ENCODE measurements at regions not wholly inside any gene's neighbourhood (a gene's known extent, or its start where the extent isn't known, plus 50 kb on each side); places are given as distances from the start of the nearest gene placed in this dataset.

GRCh38 chrX:124954402-124954801, 365.3 kb upstream of the TEX13C start:
- ATAC-seq (ENCODE audit: low read depth), result no peak
- Histone ChIP-seq H3K36me3 (replicated peaks in 1 of 2; ENCODE audit: control extremely low read depth in 1 of 2, control insufficient read depth in 1 of 2, extremely low read depth in 1 of 2, insufficient read depth in 2 of 2, low read length in 1 of 2) (no peaks in the 10 kb centered on the region), H3K4me3 (ENCODE audit: control extremely low read depth in 1 of 5, extremely low read depth in 1 of 5, insufficient read depth in 1 of 5, low read depth in 2 of 5, low read length in 4 of 5) (no peak overlapping the region), H3K9ac (ENCODE audit: low read length) (no peak overlapping the region), H3K4me1 (ENCODE audit: control insufficient read depth in 2 of 2, insufficient read depth in 2 of 2, low read length in 2 of 2) (no peaks in the 10 kb centered on the region), H3K27me3 (replicated peaks in 1 of 4; ENCODE audit: control extremely low read depth in 1 of 4, control insufficient read depth in 3 of 4, insufficient read depth in 4 of 4, low read length in 3 of 4) (no peaks in the 10 kb centered on the region), H2AFZ (ENCODE audit: insufficient read depth, low read depth, low read length, poor library complexity, severe bottlenecking) (no peak overlapping the region), H3K79me2 (ENCODE audit: control insufficient read depth, insufficient read depth, low read length) (no peaks in the 10 kb centered on the region), H3K4me2 (replicated peaks; ENCODE audit: low read depth, low read length, poor library complexity, severe bottlenecking) (no peak overlapping the region), H4K20me1 (ENCODE audit: control insufficient read depth, insufficient read depth, low read length, poor library complexity, severe bottlenecking) (no peaks in the 10 kb centered on the region), H3K27ac (ENCODE audit: low read length in 2 of 2) (no peak overlapping the region), H3K9me3 (ENCODE audit: control extremely low read depth in 1 of 3, control insufficient read depth in 2 of 3, insufficient read depth in 1 of 3, low read length in 2 of 3) (no peaks in the 10 kb centered on the region)
- Mint-ChIP-seq H3K9me3 (ENCODE audit: insufficient read depth) (no peaks in the 10 kb centered on the region), H3K27ac (no peak overlapping the region), H3K4me1 (no peaks in the 10 kb centered on the region), H3K27me3 (no peaks in the 10 kb centered on the region), H3K4me3 (no peak overlapping the region)
- intact Hi-C loops (cut with micrococcal nuclease), result no loop called here
- POLR2A ChIA-PET, result no interaction called here
- TF ChIP-seq EZH2 (IDR thresholded peaks at IDR 0.05; ENCODE audit: borderline replicate concordance, insufficient read depth, low read depth, low read length, poor library complexity, severe bottlenecking) (no peak), CTCF (IDR thresholded peaks at IDR 0.05) (no peak)
- CTCF ChIA-PET, result no interaction called here
- no peak for DNase-seq

GRCh38 chrX:124960454-124960853, 359.2 kb upstream of the TEX13C start:
- Histone ChIP-seq H3K9ac (ENCODE audit: low read length) (no peak overlapping the region), H4K20me1 (ENCODE audit: control insufficient read depth, insufficient read depth, low read length, poor library complexity, severe bottlenecking) (no peaks in the 10 kb centered on the region), H2AFZ (ENCODE audit: insufficient read depth, low read depth, low read length, poor library complexity, severe bottlenecking) (no peak overlapping the region), H3K9me3 (ENCODE audit: control extremely low read depth in 1 of 3, control insufficient read depth in 2 of 3, insufficient read depth in 1 of 3, low read length in 2 of 3) (no peaks in the 10 kb centered on the region), H3K27me3 (replicated peaks in 1 of 4; ENCODE audit: control extremely low read depth in 1 of 4, control insufficient read depth in 3 of 4, insufficient read depth in 4 of 4, low read length in 3 of 4) (no peaks in the 10 kb centered on the region), H3K27ac (ENCODE audit: low read length in 2 of 2) (no peak overlapping the region), H3K4me3 (ENCODE audit: control extremely low read depth in 1 of 5, extremely low read depth in 1 of 5, insufficient read depth in 1 of 5, low read depth in 2 of 5, low read length in 4 of 5) (no peak overlapping the region), H3K4me2 (replicated peaks; ENCODE audit: low read depth, low read length, poor library complexity, severe bottlenecking) (no peak overlapping the region), H3K36me3 (replicated peaks in 1 of 2; ENCODE audit: control extremely low read depth in 1 of 2, control insufficient read depth in 1 of 2, extremely low read depth in 1 of 2, insufficient read depth in 2 of 2, low read length in 1 of 2) (no peaks in the 10 kb centered on the region), H3K4me1 (ENCODE audit: control insufficient read depth in 2 of 2, insufficient read depth in 2 of 2, low read length in 2 of 2) (no peaks in the 10 kb centered on the region), H3K79me2 (ENCODE audit: control insufficient read depth, insufficient read depth, low read length) (no peaks in the 10 kb centered on the region)
- DNase-seq (no peak), ATAC-seq (ENCODE audit: low read depth) (no peak)
- Mint-ChIP-seq H3K9me3 (ENCODE audit: insufficient read depth) (peaks cover 5% of the 10 kb centered on the region), H3K27ac (no peak overlapping the region), H3K4me3 (no peak overlapping the region), H3K27me3 (no peaks in the 10 kb centered on the region), H3K4me1 (no peaks in the 10 kb centered on the region)
- intact Hi-C loops (cut with micrococcal nuclease), result no loop called here
- no peak for TF ChIP-seq EZH2 (IDR thresholded peaks at IDR 0.05; ENCODE audit: borderline replicate concordance, insufficient read depth, low read depth, low read length, poor library complexity, severe bottlenecking)
- TF ChIP-seq CTCF (IDR thresholded peaks at IDR 0.05), result no peak
- ChIA-PET CTCF (no interaction called here), POLR2A (no interaction called here)
- WGBS (ENCODE audit: insufficient coverage), result no CpG with 5 or more reads among the region's 2 CpGs
